ENCODE measurements at regions not wholly inside any gene's neighbourhood (a gene's known extent, or its start where the extent isn't known, plus 50 kb on each side); places are given as distances from the start of the nearest gene placed in this dataset.

- H3K4me1 ChIP-seq (ENCODE audit: control insufficient read depth, insufficient read depth, low read length, unreplicated experiment) = no peaks in the 10 kb centered on the region
- no peaks in the 10 kb centered on the region for H3K79me2 ChIP-seq (ENCODE audit: control insufficient read depth, insufficient read depth, low read length, unreplicated experiment)
- no peak overlapping the region for H3K27ac ChIP-seq (ENCODE audit: low read depth, low read length)
- H3K27me3 ChIP-seq (ENCODE audit: insufficient read depth, low read length) = peaks cover 18% of the 10 kb centered on the region
- no peak overlapping the region for H3K4me3 ChIP-seq (ENCODE audit: low read depth, low read length)
- no peaks in the 10 kb centered on the region for H3K36me3 ChIP-seq (ENCODE audit: insufficient read depth, low read length)
- no peak overlapping the region for H2AFZ ChIP-seq (ENCODE audit: low read length, unreplicated experiment)
Measured at GRCh38 chr1:38746941-38747600, 112.5 kb downstream of the RRAGC start.

GRCh38 chr1:38746402-38746935, 113.1 kb downstream of the RRAGC start:
- H2AFZ ChIP-seq (ENCODE audit: low read length, unreplicated experiment) = no peak overlapping the region
- peaks cover 12% of the 10 kb centered on the region for H3K27me3 ChIP-seq (ENCODE audit: insufficient read depth, low read length)
- no peak overlapping the region for H3K4me3 ChIP-seq (ENCODE audit: low read depth, low read length)
- H3K79me2 ChIP-seq (ENCODE audit: control insufficient read depth, insufficient read depth, low read length, unreplicated experiment) = no peaks in the 10 kb centered on the region
- no peak overlapping the region for H3K27ac ChIP-seq (ENCODE audit: low read depth, low read length)
- H3K4me1 ChIP-seq (ENCODE audit: control insufficient read depth, insufficient read depth, low read length, unreplicated experiment) = no peaks in the 10 kb centered on the region
- H3K36me3 ChIP-seq (ENCODE audit: insufficient read depth, low read length) = no peaks in the 10 kb centered on the region

GRCh38 chr1:38745476-38746401, 113.8 kb downstream of the RRAGC start:
- Histone ChIP-seq H2AFZ (ENCODE audit: low read length, unreplicated experiment) (no peak overlapping the region), H3K36me3 (ENCODE audit: insufficient read depth, low read length) (no peaks in the 10 kb centered on the region), H3K4me3 (ENCODE audit: low read depth, low read length) (no peak overlapping the region), H3K4me1 (ENCODE audit: control insufficient read depth, insufficient read depth, low read length, unreplicated experiment) (no peaks in the 10 kb centered on the region), H3K27me3 (ENCODE audit: insufficient read depth, low read length) (peaks cover 10% of the 10 kb centered on the region), H3K79me2 (ENCODE audit: control insufficient read depth, insufficient read depth, low read length, unreplicated experiment) (no peaks in the 10 kb centered on the region), H3K27ac (ENCODE audit: low read depth, low read length) (no peak overlapping the region)

GRCh38 chr1:38744452-38745350, 114.9 kb downstream of the RRAGC start:
- no peak overlapping the region for H3K27ac ChIP-seq (ENCODE audit: low read depth, low read length)
- no peaks in the 10 kb centered on the region for H3K27me3 ChIP-seq (ENCODE audit: insufficient read depth, low read length)
- H3K36me3 ChIP-seq (ENCODE audit: insufficient read depth, low read length) = no peaks in the 10 kb centered on the region
- H3K4me1 ChIP-seq (ENCODE audit: control insufficient read depth, insufficient read depth, low read length, unreplicated experiment) = no peaks in the 10 kb centered on the region
- H3K4me3 ChIP-seq (ENCODE audit: low read depth, low read length) = no peak overlapping the region
- H2AFZ ChIP-seq (ENCODE audit: low read length, unreplicated experiment) = no peak overlapping the region
- no peaks in the 10 kb centered on the region for H3K79me2 ChIP-seq (ENCODE audit: control insufficient read depth, insufficient read depth, low read length, unreplicated experiment)

- H3K79me2 ChIP-seq (ENCODE audit: control insufficient read depth, insufficient read depth, low read length, unreplicated experiment) = no peaks in the 10 kb centered on the region
- no peaks in the 10 kb centered on the region for H3K27me3 ChIP-seq (ENCODE audit: insufficient read depth, low read length)
- H3K36me3 ChIP-seq (ENCODE audit: insufficient read depth, low read length) = no peaks in the 10 kb centered on the region
- H3K4me3 ChIP-seq (ENCODE audit: low read depth, low read length) = no peak overlapping the region
- H3K4me1 ChIP-seq (ENCODE audit: control insufficient read depth, insufficient read depth, low read length, unreplicated experiment) = no peaks in the 10 kb centered on the region
- no peak overlapping the region for H3K27ac ChIP-seq (ENCODE audit: low read depth, low read length)
- H2AFZ ChIP-seq (ENCODE audit: low read length, unreplicated experiment) = no peak overlapping the region
Measured at GRCh38 chr1:38743184-38743583, 116.4 kb downstream of the RRAGC start.

GRCh38 chr1:38741341-38741740, 118.2 kb downstream of the RRAGC start:
- Histone ChIP-seq H3K79me2 (ENCODE audit: control insufficient read depth, insufficient read depth, low read length, unreplicated experiment) (no peaks in the 10 kb centered on the region), H2AFZ (ENCODE audit: low read length, unreplicated experiment) (no peak overlapping the region), H3K27ac (ENCODE audit: low read depth, low read length) (no peak overlapping the region), H3K36me3 (ENCODE audit: insufficient read depth, low read length) (no peaks in the 10 kb centered on the region), H3K27me3 (ENCODE audit: insufficient read depth, low read length) (no peaks in the 10 kb centered on the region), H3K4me1 (ENCODE audit: control insufficient read depth, insufficient read depth, low read length, unreplicated experiment) (no peaks in the 10 kb centered on the region), H3K4me3 (ENCODE audit: low read depth, low read length) (no peak overlapping the region)

GRCh38 chr1:38740487-38740886, 119.1 kb downstream of the RRAGC start:
- H3K4me3 ChIP-seq (ENCODE audit: low read depth, low read length) = no peak overlapping the region
- no peak overlapping the region for H3K27ac ChIP-seq (ENCODE audit: low read depth, low read length)
- no peaks in the 10 kb centered on the region for H3K27me3 ChIP-seq (ENCODE audit: insufficient read depth, low read length)
- no peak overlapping the region for H2AFZ ChIP-seq (ENCODE audit: low read length, unreplicated experiment)
- peaks cover 7% of the 10 kb centered on the region for H3K4me1 ChIP-seq (ENCODE audit: control insufficient read depth, insufficient read depth, low read length, unreplicated experiment)
- no peaks in the 10 kb centered on the region for H3K36me3 ChIP-seq (ENCODE audit: insufficient read depth, low read length)
- H3K79me2 ChIP-seq (ENCODE audit: control insufficient read depth, insufficient read depth, low read length, unreplicated experiment) = no peaks in the 10 kb centered on the region

- Histone ChIP-seq H3K4me1 (ENCODE audit: control insufficient read depth, insufficient read depth, low read length, unreplicated experiment) (peaks cover 7% of the 10 kb centered on the region), H3K27ac (ENCODE audit: low read depth, low read length) (no peak overlapping the region), H3K27me3 (ENCODE audit: insufficient read depth, low read length) (peaks cover 7% of the 10 kb centered on the region; the same call in 1 of the 2 replicates), H3K36me3 (ENCODE audit: insufficient read depth, low read length) (no peaks in the 10 kb centered on the region), H3K79me2 (ENCODE audit: control insufficient read depth, insufficient read depth, low read length, unreplicated experiment) (no peaks in the 10 kb centered on the region), H3K4me3 (ENCODE audit: low read depth, low read length) (no peak overlapping the region), H2AFZ (ENCODE audit: low read length, unreplicated experiment) (no peak overlapping the region)
Measured at GRCh38 chr1:38738207-38738606, 121.4 kb downstream of the RRAGC start.

- peak overlapping the region; percentile 70 for H3K27ac ChIP-seq (ENCODE audit: low read depth, low read length)
Measured at GRCh38 chr1:38736399-38736798, 123.2 kb downstream of the RRAGC start.

GRCh38 chr1:38735651-38736161, 123.9 kb downstream of the RRAGC start:
- peaks cover 7% of the 10 kb centered on the region; the same call in 1 of the 2 replicates for H3K27me3 ChIP-seq (ENCODE audit: insufficient read depth, low read length)
- peak overlapping the region; percentile 70 for H3K27ac ChIP-seq (ENCODE audit: low read depth, low read length)
- H3K4me3 ChIP-seq (ENCODE audit: low read depth, low read length) = no peak overlapping the region
- peaks cover 7% of the 10 kb centered on the region for H3K4me1 ChIP-seq (ENCODE audit: control insufficient read depth, insufficient read depth, low read length, unreplicated experiment)
- no peak overlapping the region for H2AFZ ChIP-seq (ENCODE audit: low read length, unreplicated experiment)
- no peaks in the 10 kb centered on the region for H3K79me2 ChIP-seq (ENCODE audit: control insufficient read depth, insufficient read depth, low read length, unreplicated experiment)
- H3K36me3 ChIP-seq (ENCODE audit: insufficient read depth, low read length) = no peaks in the 10 kb centered on the region

More at GRCh38 chr1:38736399-38736798, 123.2 kb downstream of the RRAGC start:
- Histone ChIP-seq H3K4me3 (ENCODE audit: low read depth, low read length) (no peak overlapping the region), H3K4me1 (ENCODE audit: control insufficient read depth, insufficient read depth, low read length, unreplicated experiment) (peaks cover 7% of the 10 kb centered on the region), H2AFZ (ENCODE audit: low read length, unreplicated experiment) (no peak overlapping the region), H3K27me3 (ENCODE audit: insufficient read depth, low read length) (peaks cover 7% of the 10 kb centered on the region; the same call in 1 of the 2 replicates), H3K36me3 (ENCODE audit: insufficient read depth, low read length) (no peaks in the 10 kb centered on the region), H3K79me2 (ENCODE audit: control insufficient read depth, insufficient read depth, low read length, unreplicated experiment) (no peaks in the 10 kb centered on the region)
